ENCODE measurements at regions not wholly inside any gene's neighbourhood (a gene's known extent, or its start where the extent isn't known, plus 50 kb on each side); places are given as distances from the start of the nearest gene placed in this dataset.
A peak's percentile ranks its signal among the peaks of the same experiment; 100 is the strongest.

DNA sequence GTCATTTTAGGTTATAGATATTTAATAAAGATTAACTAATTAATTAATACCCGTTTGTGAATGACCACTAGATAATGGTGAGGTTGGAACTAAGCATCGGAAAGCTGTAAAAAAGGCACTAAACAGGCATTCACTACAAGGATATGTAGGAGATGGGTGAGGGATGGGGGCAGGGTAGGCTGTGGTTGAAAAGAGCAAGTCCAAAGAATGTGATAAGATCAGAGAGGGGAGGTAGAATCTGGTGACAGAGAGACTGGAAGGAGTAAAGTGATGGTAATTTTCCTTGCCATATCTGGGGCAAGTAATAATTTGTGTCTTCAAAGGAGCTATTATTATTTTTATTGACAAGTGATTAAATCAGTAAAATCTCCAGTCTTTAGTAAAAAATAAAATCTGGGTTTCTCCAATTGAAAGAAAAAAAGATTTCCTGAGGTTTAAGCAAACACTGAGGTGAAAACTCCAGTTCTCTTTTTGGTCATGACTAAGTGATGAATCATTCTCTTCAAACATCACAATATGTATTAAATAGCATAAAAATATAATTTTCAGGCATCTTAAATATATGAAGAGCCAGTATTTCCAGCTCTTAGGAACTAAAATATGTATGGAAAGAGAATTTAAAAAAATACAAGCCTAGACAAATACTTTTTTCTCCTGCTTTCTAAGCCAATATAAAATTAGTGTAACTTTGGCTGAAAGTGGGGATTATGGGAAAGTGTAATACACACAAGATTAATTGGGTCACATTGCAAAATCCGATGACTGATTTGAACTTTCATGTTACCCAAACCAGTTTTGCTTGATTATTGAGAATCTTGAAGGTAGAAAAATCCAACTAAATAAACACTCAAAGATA, 259.1 kb upstream of the RBMS1 start (continued):
- TF ChIP-seq FOXJ3 (CRISPR knock-in tag; IDR thresholded peaks at IDR 0.05) (no peak), TEAD4 (IDR thresholded peaks at IDR 0.05; ENCODE audit: borderline replicate concordance, insufficient read depth) (no peak), NFIC (IDR thresholded peaks at IDR 0.05; ENCODE audit: borderline replicate concordance) (peak; percentile 63), GATA2 (CRISPR knock-in tag; IDR thresholded peaks at IDR 0.05) (no peak), EP300 (IDR thresholded peaks at IDR 0.05; ENCODE audit: borderline replicate concordance in 1 of 2, low read depth in 1 of 2, low read length in 1 of 2) (peak in 1 of 2 experiments; percentile 65; a peak in 1 of 4 replicates), SMC3 (IDR thresholded peaks at IDR 0.05; ENCODE audit: low read depth, low read length) (no peak), FOSL2 (IDR thresholded peaks at IDR 0.05; ENCODE audit: borderline replicate concordance, low read depth) (peak; percentile 50; the same call in 1 of the 2 replicates), CHD2 (IDR thresholded peaks at IDR 0.05; ENCODE audit: low read length, partially characterized antibody) (no peak), MEF2A (IDR thresholded peaks at IDR 0.05; ENCODE audit: borderline replicate concordance, low read depth) (0 out of 2 replicates have a peak, but pooled peaks have one; percentile 24), JUND (IDR thresholded peaks at IDR 0.05) (peak; percentile 45), MXI1 (IDR thresholded peaks at IDR 0.05; ENCODE audit: low read depth, low read length) (no peak), TAF1 (IDR thresholded peaks at IDR 0.05; ENCODE audit: borderline replicate concordance, low read depth, low read length) (no peak), RFX5 (IDR thresholded peaks at IDR 0.05; ENCODE audit: low read length) (no peak)
- TF ChIP-seq, protein P1, sequence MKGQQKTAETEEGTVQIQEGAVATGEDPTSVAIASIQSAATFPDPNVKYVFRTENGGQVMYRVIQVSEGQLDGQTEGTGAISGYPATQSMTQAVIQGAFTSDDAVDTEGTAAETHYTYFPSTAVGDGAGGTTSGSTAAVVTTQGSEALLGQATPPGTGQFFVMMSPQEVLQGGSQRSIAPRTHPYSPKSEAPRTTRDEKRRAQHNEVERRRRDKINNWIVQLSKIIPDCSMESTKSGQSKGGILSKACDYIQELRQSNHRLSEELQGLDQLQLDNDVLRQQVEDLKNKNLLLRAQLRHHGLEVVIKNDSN (IDR thresholded peaks at IDR 0.05; ENCODE audit: borderline replicate concordance, low read depth): no peak
- TF ChIP-seq, protein P2, sequence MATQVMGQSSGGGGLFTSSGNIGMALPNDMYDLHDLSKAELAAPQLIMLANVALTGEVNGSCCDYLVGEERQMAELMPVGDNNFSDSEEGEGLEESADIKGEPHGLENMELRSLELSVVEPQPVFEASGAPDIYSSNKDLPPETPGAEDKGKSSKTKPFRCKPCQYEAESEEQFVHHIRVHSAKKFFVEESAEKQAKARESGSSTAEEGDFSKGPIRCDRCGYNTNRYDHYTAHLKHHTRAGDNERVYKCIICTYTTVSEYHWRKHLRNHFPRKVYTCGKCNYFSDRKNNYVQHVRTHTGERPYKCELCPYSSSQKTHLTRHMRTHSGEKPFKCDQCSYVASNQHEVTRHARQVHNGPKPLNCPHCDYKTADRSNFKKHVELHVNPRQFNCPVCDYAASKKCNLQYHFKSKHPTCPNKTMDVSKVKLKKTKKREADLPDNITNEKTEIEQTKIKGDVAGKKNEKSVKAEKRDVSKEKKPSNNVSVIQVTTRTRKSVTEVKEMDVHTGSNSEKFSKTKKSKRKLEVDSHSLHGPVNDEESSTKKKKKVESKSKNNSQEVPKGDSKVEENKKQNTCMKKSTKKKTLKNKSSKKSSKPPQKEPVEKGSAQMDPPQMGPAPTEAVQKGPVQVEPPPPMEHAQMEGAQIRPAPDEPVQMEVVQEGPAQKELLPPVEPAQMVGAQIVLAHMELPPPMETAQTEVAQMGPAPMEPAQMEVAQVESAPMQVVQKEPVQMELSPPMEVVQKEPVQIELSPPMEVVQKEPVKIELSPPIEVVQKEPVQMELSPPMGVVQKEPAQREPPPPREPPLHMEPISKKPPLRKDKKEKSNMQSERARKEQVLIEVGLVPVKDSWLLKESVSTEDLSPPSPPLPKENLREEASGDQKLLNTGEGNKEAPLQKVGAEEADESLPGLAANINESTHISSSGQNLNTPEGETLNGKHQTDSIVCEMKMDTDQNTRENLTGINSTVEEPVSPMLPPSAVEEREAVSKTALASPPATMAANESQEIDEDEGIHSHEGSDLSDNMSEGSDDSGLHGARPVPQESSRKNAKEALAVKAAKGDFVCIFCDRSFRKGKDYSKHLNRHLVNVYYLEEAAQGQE (IDR thresholded peaks at IDR 0.05; ENCODE audit: low read depth, low read length): no peak
- TF ChIP-seq, protein P3, sequence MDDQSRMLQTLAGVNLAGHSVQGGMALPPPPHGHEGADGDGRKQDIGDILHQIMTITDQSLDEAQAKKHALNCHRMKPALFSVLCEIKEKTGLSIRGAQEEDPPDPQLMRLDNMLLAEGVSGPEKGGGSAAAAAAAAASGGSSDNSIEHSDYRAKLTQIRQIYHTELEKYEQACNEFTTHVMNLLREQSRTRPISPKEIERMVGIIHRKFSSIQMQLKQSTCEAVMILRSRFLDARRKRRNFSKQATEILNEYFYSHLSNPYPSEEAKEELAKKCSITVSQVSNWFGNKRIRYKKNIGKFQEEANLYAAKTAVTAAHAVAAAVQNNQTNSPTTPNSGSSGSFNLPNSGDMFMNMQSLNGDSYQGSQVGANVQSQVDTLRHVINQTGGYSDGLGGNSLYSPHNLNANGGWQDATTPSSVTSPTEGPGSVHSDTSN (IDR thresholded peaks at IDR 0.05): peak; percentile 80
- TF ChIP-seq, protein P4, sequence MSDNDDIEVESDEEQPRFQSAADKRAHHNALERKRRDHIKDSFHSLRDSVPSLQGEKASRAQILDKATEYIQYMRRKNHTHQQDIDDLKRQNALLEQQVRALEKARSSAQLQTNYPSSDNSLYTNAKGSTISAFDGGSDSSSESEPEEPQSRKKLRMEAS (IDR thresholded peaks at IDR 0.05; ENCODE audit: low read depth): no peak

All from SK-N-SH (cell line).